ENCODE measurements at regions not wholly inside any gene's neighbourhood (a gene's known extent, or its start where the extent isn't known, plus 50 kb on each side); places are given as distances from the start of the nearest gene placed in this dataset.
"Not testable (repeated sequence)": the region's sequence is repeated elsewhere in the genome, so short reads cannot be mapped to it uniquely, and the experiment has no call there.

DNA sequence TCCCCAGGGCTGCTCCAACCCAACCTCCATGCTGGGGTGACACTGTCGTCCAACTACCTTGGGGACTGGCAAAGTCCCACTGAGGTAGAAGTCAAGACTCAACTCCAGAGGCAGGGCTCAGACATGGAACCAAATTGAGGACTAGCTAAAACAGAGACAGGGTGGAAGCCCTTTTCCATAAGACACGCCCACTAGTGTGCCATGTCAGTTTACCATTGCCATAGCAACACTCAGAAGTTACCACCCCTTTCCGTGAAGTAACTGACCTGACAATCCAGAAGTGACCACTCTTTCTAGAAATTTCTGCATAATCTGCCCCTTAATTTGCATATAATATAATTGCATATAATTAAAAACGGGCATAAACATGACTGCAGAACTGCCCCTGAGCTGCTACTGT is 409.6 kb downstream of the MED13L start:
- Histone ChIP-seq H3K36me3 (no peaks in the 10 kb centered on the region), H3K9me3 (no peaks in the 10 kb centered on the region), H3K27me3 (no peaks in the 10 kb centered on the region), H3K4me3 (no peak overlapping the region)
- DNase-seq, result no peak

DNA sequence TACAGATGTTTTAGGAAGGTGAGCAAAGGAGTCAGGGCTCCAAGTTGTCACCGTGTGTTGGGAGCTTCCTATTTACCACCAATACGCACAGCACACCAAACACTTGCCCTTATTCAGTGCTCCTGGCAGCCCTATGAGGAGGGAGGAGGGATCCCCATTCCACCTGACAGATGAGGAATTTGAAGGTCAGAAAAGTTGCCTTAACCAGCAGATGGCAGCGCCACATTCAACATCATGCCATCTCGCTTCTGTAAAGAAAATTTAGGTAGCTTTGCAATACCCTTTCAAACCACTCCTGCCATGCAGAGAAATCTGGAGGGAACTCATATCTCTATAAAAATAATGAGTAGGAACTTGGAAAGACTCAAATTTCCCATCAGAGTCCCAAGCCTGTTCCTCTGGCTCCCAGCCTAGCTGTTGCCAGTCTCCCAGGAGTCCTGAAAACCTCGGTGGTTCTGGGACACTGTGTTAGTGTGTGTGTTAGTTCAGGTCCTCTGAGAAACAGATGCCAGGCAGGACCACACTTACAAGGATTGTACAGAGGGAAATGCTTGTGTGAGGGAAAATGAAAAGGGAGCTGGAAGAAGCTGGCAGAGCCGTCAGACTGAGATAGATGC is 410.5 kb downstream of the MED13L start:
- no peak for DNase-seq
- H3K4me3 ChIP-seq, result no peak overlapping the region
- no peaks in the 10 kb centered on the region for H3K9me3 ChIP-seq
- H3K27me3 ChIP-seq, result no peaks in the 10 kb centered on the region
- H3K36me3 ChIP-seq, result no peaks in the 10 kb centered on the region

DNA sequence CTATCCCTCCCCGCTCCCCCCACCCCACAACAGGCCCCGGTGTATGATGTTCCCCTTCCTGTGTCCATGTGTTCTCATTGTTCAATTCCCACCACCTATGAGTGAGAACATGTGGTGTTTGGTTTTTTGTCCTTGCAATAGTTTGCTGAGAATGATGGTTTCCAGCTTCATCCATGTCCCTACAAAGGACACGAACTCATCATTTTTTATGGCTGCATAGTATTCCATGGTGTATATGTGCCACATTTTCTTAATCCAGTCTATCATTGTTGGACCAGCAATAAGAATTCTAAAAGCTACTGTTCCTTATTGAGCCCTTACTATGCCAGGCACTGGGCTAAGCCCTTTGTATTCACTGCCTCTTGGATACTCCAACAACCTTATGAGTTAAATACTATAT is 411.2 kb downstream of the MED13L start:
- not testable (repeated sequence) for H3K36me3 ChIP-seq, H3K4me3 ChIP-seq, DNase-seq, H3K9me3 ChIP-seq, H3K27me3 ChIP-seq

DNA sequence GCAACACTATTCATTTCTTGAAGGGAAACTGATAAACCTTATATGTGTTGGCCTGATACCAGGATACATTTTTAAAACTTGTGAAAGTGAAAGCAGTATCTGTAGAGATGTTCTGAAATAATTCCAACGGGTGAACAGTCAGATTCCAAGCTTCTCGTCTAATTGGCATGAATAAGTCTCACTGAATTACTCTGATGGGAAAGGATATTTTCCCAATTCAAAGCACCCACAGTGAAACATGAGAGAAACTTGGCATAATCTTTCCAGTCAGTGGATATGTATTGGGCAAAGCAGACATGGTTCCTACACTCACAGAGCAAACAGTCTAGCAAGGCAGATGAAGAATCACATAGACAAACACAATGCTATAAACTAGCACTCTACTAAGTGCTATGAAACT is 413.1 kb downstream of the MED13L start:
- Histone ChIP-seq H3K27me3 (no peaks in the 10 kb centered on the region), H3K4me3 (no peak overlapping the region), H3K9me3 (no peaks in the 10 kb centered on the region), H3K36me3 (no peaks in the 10 kb centered on the region)
- no peak for DNase-seq

DNA sequence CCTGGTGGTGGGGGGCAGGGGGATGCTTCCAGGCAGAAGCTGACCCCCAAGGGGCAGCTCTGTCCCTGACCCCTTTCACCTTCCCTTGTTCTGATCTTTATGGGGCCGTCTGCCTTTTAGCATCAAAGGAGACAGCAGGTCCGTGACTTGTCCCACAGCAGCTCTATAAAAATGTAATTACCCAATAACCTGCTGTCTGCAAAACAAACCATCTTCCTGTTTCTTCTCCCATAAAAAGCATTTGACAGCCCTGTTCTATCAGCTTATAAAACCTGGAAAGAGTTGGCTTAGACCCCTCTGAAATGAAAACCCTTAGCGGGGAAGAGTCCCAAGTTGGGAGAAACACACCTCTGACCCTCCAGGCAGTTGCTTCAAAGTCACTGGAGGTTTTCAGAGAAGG is 416.9 kb downstream of the MED13L start:
- no peaks in the 10 kb centered on the region for H3K9me3 ChIP-seq
- H3K4me3 ChIP-seq, result no peak overlapping the region
- H3K27me3 ChIP-seq, result no peaks in the 10 kb centered on the region
- no peak for DNase-seq
- H3K36me3 ChIP-seq, result no peaks in the 10 kb centered on the region

DNA sequence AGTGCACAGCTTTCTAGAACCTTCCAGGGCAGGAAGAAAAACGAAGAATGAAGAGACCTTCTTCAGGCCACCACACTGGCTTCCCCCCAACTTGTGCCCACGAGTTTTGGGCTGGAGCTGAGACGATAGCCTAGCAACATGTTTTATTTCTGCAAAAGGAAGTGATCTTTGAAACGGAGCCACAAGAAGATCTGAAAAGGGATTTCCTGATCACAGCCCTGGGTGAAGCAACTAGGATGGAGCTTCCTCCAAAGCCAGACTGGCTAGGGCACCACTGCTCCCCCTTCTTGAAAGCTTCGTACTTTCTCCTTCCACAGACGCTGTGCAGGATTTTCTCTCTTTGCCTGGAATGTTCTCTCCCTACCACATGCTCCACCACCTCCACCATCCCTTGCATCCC is 418.3 kb downstream of the MED13L start:
- H3K27me3 ChIP-seq, result no peaks in the 10 kb centered on the region
- H3K36me3 ChIP-seq, result no peaks in the 10 kb centered on the region
- no peaks in the 10 kb centered on the region for H3K9me3 ChIP-seq
- no peak overlapping the region for H3K4me3 ChIP-seq
- DNase-seq, result no peak

DNA sequence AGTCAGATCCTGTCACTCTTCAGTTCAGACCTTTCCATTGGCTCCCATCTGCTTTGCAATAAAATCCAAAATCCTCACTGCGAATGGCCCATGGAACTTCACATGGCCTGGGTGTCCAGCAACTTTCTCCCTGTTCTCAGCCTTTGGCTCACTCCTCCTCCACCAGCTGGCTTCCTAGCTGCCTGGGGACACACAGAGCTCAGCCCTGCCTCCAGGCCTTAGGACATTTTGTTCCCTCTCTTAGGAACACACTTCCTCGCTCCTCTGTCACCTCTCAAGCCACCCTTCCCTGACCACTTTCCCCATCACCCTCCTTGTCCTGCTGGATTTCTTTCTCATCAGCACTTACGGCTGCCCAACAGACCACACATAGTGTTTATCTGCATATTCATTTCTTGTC is 419.6 kb downstream of the MED13L start:
- Histone ChIP-seq H3K27me3 (no peaks in the 10 kb centered on the region), H3K4me3 (no peak overlapping the region), H3K36me3 (no peaks in the 10 kb centered on the region), H3K9me3 (no peaks in the 10 kb centered on the region)
- no peak for DNase-seq

DNA sequence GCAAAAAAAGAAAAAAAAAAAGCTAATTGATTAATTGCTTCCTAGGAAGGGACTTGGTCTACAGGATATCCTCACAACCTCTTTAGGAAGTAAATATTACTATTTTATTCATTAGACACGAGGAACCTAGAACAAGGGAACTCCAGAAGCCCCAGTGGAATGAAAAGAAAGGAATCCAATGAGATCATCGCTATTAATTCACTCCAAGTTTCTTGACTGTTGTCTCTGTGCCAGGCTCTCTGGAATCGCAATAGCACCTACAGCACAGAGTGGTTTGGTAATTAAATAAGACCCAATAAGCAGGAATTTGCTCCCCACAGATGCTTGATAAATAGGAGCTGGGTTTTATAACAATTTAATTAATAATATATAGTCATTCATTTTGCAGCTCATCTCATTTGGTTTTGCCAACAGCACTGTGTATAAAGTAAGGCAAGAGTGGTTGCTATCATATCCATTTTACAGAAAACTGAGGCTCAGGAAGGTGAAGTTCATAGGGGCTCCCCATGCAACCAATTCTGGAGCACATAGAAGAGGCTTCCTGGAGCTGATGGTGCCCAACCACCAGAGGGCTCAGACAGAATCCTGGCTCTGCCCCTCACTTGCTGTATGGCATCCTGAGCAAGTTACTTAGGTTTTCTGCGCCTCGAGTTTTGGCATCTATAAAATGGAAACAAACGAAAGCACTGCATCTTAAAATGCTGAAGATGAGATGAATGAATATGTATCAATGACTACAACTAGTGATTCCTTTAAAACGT is 420.2 kb downstream of the MED13L start:
- no peak overlapping the region for H3K4me3 ChIP-seq
- DNase-seq, result no peak
- H3K27me3 ChIP-seq, result no peaks in the 10 kb centered on the region
- no peaks in the 10 kb centered on the region for H3K36me3 ChIP-seq
- H3K9me3 ChIP-seq, result no peaks in the 10 kb centered on the region

DNA sequence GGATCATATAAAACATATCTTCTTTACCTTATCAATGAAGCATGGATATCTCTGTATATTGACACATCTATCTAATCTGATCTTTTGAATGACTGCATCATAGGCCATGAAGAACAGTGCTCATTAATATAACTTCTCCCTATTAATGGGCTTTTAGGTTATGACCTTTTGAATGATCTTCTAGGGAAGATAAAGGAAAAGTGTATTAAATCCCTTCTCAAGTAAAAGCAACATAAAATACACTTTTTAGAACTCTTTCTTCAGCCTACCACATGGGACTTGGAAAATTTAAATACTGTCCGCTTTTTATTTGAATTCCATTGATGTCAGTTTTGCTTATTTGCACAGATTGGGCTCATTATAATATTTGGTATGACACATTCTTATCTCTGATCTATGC is 425.4 kb downstream of the MED13L start:
- DNase-seq, result no peak
- no peaks in the 10 kb centered on the region for H3K9me3 ChIP-seq
- H3K27me3 ChIP-seq, result no peaks in the 10 kb centered on the region
- no peaks in the 10 kb centered on the region for H3K36me3 ChIP-seq
- H3K4me3 ChIP-seq, result no peak overlapping the region

DNA sequence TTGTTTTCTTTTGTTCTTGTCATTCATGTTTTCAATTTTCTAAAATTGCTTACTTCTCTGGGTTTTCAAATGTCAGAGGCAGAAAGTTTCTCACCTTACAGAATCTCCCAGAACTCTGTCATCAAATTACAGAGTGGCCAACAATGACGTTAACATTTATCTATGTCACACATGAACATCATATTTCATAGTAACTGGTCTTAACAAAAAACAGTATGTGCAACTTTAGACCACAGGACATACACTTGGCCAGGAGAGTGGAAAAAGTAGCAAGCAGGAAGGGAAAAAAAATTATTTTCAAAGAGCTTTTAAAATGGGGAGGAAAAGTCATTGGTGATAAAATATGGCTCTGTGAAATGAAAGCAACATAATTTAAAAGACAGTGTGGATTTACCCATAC is 426.5 kb downstream of the MED13L start:
- Histone ChIP-seq H3K4me3 (no peak overlapping the region), H3K36me3 (no peaks in the 10 kb centered on the region), H3K9me3 (no peaks in the 10 kb centered on the region), H3K27me3 (no peaks in the 10 kb centered on the region)
- DNase-seq, result no peak

DNA sequence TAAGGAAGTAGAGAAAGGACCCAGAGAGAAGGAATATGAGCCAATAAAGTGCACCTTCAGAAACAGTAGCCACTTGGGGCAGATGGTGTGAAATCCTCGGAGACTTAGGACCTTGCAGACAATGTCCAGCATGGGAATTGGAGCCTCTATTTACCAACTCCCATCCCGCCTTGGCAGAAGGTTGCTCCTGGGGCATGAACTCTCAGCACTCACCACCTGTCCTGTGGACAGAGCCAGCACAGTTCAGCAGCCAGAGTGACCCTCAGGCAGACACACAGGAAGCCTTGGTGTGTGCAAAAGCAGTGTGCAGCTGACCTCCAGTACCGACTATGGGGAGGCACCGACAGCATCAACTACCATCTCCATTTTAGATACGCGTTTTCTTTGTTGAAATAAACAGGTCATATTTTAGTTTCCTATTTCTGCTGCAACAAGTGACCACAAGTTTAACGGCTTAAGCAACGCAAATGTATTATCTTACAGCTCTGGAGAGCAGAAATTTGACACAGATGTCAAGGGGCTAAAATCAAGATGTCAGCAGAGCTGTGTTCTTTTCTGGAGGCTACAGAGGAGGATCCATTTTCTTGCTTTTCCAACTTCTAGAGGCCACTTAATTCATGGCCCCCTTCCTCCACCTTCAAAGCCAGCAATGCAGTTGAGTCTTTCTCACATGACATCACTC is 428.1 kb downstream of the MED13L start:
- no peaks in the 10 kb centered on the region for H3K9me3 ChIP-seq
- DNase-seq, result no peak
- no peaks in the 10 kb centered on the region for H3K36me3 ChIP-seq
- no peaks in the 10 kb centered on the region for H3K27me3 ChIP-seq
- H3K4me3 ChIP-seq, result no peak overlapping the region

DNA sequence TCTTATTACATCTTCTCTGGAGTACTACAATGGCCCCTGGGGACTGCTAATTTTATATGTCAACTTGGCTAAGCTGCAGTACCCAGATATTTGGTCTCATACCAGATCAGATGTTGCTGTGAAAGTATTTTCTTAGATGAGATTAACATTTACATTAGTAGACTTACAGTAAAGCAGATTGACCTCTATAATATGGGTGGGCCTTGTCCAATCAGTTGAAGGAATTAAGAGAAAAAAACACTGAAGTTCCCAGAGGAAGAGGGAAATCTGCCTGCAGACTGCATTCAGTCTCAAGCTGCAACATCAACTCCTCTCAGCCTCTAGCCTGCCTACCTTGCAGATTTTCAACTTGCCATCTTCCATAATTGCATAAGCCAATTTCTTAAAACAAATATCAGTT is 430.1 kb downstream of the MED13L start:
- DNase-seq, result no peak
- Histone ChIP-seq H3K9me3 (no peaks in the 10 kb centered on the region), H3K4me3 (no peak overlapping the region), H3K36me3 (no peaks in the 10 kb centered on the region), H3K27me3 (no peaks in the 10 kb centered on the region)

DNA sequence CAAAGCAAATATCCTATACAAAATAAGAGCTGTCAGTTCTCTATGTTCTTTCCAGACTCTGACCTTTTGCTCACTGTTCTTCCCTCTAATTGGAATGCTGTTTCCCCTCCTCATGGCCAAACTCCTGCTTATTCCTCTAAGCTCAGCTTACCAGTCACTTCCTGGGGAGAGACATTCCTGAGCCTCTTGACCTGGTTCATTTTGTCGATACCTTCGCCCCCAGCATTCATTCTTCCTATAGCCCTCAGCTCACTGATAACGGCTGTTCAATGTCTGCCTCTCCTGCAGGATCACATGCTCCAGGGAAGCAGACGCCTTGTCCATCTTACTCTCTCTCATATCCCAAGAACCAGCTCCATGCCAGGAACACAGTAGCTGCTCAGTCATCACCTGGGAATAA is 431.0 kb downstream of the MED13L start:
- no peaks in the 10 kb centered on the region for H3K9me3 ChIP-seq
- DNase-seq, result no peak
- H3K27me3 ChIP-seq, result no peaks in the 10 kb centered on the region
- no peak overlapping the region for H3K4me3 ChIP-seq
- H3K36me3 ChIP-seq, result no peaks in the 10 kb centered on the region

DNA sequence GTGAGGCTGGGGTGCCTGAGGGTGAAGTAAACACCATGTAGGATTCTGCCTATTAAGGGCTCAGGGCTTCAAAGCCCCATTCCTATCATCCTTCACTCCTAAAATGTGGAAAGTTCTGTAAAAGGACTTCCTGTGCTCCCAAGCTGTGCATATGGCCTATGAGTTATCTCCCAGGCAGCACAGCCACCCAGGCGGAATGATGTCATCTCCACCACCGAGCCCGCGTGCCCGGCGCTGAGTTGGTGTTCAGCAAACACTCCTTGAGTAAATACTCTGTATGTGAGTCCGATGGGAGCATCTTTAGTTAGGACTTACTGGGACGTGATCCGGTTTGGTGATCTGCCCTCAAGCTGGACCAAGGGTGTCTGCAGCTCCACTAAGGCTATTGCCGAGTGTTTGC is 437.3 kb downstream of the MED13L start:
- DNase-seq, result peak; percentile 49
- H3K27me3 ChIP-seq, result no peaks in the 10 kb centered on the region
- H3K4me3 ChIP-seq, result no peak overlapping the region

DNA sequence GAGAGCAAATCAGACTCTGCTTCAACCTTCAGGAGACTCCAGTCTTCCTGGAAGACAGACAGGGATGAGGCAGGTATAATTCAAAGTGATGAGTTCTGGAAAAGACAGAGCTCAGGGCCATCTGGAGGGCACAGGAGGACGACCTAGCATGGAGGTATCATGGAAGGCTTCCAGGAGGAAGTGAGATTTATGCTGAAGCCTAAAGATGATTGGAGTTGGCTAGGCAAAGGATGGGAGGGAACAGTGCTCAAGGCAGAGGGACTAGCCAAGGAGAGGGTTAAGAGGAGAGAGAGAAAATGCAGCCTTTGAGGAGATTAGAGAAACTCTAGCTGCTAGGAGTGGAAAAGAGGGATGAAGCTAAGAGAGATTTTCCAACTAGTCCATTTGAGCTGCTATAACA is 438.5 kb downstream of the MED13L start:
- Histone ChIP-seq H3K9me3 (no peaks in the 10 kb centered on the region), H3K27me3 (no peaks in the 10 kb centered on the region), H3K4me3 (no peak overlapping the region), H3K36me3 (no peaks in the 10 kb centered on the region)
- no peak for DNase-seq

More for the DNA sequence above, 437.3 kb downstream of the MED13L start:
- Histone ChIP-seq H3K36me3 (no peaks in the 10 kb centered on the region), H3K9me3 (no peaks in the 10 kb centered on the region)

DNA sequence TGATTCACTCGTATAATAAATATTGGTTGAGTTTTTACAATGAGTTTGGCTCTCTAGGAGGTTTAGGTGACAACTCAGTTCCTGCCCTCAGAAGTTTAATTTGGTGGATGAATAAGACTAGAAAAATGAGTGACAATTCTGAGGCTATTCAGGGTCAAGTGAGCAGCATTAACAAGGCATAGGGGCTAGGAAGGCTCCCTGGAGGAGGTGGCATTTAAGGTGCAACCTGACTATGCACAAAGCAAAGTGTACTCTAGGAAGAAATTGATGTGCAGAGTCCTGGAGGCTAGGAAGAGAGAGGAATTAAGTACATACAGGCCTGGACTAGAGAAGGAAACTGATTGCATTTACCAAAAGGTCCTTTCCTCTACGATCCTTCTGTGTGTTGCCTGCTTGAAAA is 440.3 kb downstream of the MED13L start:
- Histone ChIP-seq H3K4me3 (no peak overlapping the region), H3K9me3 (no peaks in the 10 kb centered on the region), H3K27me3 (no peaks in the 10 kb centered on the region), H3K36me3 (no peaks in the 10 kb centered on the region)
- no peak for DNase-seq

DNA sequence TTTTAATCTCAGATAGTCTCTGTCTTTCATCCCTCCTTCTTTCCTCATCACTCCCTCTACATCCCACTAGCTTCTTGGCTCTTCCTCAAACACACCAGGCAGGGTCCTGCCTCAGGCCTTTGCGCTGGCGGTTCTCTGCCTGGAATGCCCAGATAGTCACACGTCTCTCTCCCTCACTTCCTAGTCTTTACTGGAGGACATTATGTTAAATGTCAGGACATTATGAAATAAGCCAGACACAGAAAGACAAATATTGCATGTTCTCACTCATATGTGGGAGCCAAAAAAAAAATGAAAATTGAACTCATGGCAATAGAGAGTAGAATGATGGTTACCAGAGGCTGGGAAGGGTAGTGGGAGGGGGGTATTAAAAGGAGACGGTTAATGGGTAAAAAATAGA is 442.0 kb downstream of the MED13L start:
- Histone ChIP-seq H3K4me3 (no peak overlapping the region), H3K36me3 (no peaks in the 10 kb centered on the region), H3K9me3 (no peaks in the 10 kb centered on the region), H3K27me3 (no peaks in the 10 kb centered on the region)
- DNase-seq, result no peak

DNA sequence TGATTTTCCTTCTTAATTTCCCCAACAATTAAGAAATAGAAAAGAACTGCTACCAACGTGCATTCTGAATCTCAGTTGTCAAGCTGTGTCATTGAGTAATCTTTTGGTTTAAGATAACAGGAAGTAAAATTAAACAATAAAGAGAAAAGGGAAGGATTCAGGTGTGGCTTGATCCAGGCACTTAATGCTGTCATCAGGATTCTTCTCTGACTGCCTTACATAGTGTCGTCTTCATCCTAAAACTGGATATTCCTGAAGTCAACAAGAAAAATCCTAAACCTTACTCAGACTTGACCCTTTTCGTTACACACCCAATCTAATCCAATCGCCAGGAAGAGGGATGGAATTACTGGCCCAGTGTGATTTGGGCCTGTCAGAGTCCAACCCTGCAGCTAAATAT is 443.8 kb downstream of the MED13L start:
- H3K4me3 ChIP-seq, result no peak overlapping the region
- H3K9me3 ChIP-seq, result no peaks in the 10 kb centered on the region
- no peaks in the 10 kb centered on the region for H3K27me3 ChIP-seq
- no peaks in the 10 kb centered on the region for H3K36me3 ChIP-seq
- no peak for DNase-seq
